DND-41 (cell line): ENCODE measurements at regions not wholly inside any gene's neighbourhood (a gene's known extent, or its start where the extent isn't known, plus 50 kb on each side); places are given as distances from the start of the nearest gene placed in this dataset.

Experiments
- ATAC-seq: fragments of 200-7000 bp; cut with Tn5 transposase; 3 replicates; pipeline ENCODE4 v1.9.1; 2021; ENCODE audit warnings: low read depth; ENCODE audit not compliant: insufficient read depth
- DNase-seq: peaks from one replicate; pipeline ENCODE4 v3.0.0-alpha.2; 2020
- H2AFZ ChIP-seq: 2 replicates; pipeline ENCODE4 v1.6.0; 2012; ENCODE audit warnings: low read depth, low read length
- H3K27ac ChIP-seq: 2 replicates; pipeline ENCODE4 v1.5.1; 2012; ENCODE audit warnings: low read length, inconsistent platforms
- H3K27me3 ChIP-seq: fragments of 200-600 bp; sonication (generic); 2 replicates; pipeline ENCODE4 v1.6.0; 2012; ENCODE audit warnings: low read length, mild to moderate bottlenecking, inconsistent platforms; ENCODE audit not compliant: insufficient read depth, poor library complexity
- H3K36me3 ChIP-seq: 2 replicates; pipeline ENCODE4 v1.5.1; 2012; ENCODE audit warnings: low read length, inconsistent platforms; ENCODE audit not compliant: insufficient read depth
- H3K4me1 ChIP-seq: 2 replicates; pipeline ENCODE4 v1.5.1; 2012; ENCODE audit warnings: mild to moderate bottlenecking, low read length; ENCODE audit not compliant: insufficient read depth
- H3K4me2 ChIP-seq: 2 replicates; pipeline ENCODE4 v1.6.0; 2012; ENCODE audit warnings: mild to moderate bottlenecking, moderate library complexity, low read length, inconsistent platforms; ENCODE audit not compliant: insufficient read depth
- H3K4me3 ChIP-seq, 2 experiments: fragments of 200-600 bp in 1 of 2; shearing (Covaris generic) in 1 of 2; 2 replicates each; pipeline ENCODE4 v1.5.1; 2012 to 2016; ENCODE audit warnings: inconsistent platforms in 2 of 2, low read length in 2 of 2, mild to moderate bottlenecking in 2 of 2, low read depth in 1 of 2, moderate library complexity in 1 of 2
- H3K79me2 ChIP-seq: 2 replicates; pipeline ENCODE4 v1.6.0; 2012; ENCODE audit warnings: low read length, inconsistent platforms; ENCODE audit not compliant: insufficient read depth
- H3K9ac ChIP-seq: 2 replicates; pipeline ENCODE4 v1.6.0; 2012; ENCODE audit warnings: low read depth, mild to moderate bottlenecking, inconsistent platforms, low read length, moderate library complexity
- H3K9me3 ChIP-seq: 2 replicates; pipeline ENCODE4 v1.5.1; 2012; ENCODE audit warnings: low read length, moderate library complexity, mild to moderate bottlenecking, inconsistent platforms; ENCODE audit not compliant: insufficient read depth, severe bottlenecking
- H4K20me1 ChIP-seq: 2 replicates; pipeline ENCODE4 v1.6.0; 2012; ENCODE audit warnings: low read length; ENCODE audit not compliant: insufficient read depth
- EZH2 ChIP-seq: IDR thresholded peaks from 3 replicates; pipeline ENCODE4 v1.6.1; 2012; ENCODE audit warnings: borderline replicate concordance, low read depth, mild to moderate bottlenecking, moderate library complexity, low read length, inconsistent platforms; ENCODE audit not compliant: severe bottlenecking
- TF ChIP-seq, protein P1 (sequence below): IDR thresholded peaks from 2 replicates; pipeline ENCODE4 v1.5.1; 2012; ENCODE audit warnings: borderline replicate concordance, low read length, moderate library complexity, mild to moderate bottlenecking; ENCODE audit not compliant: poor library complexity, severe bottlenecking; ENCODE audit errors: extremely low read depth

- ATAC-seq = no peak
These were observed 539.1 kb downstream of the SI start for GRCh38 chr3:164539215-164539614.

DNA sequence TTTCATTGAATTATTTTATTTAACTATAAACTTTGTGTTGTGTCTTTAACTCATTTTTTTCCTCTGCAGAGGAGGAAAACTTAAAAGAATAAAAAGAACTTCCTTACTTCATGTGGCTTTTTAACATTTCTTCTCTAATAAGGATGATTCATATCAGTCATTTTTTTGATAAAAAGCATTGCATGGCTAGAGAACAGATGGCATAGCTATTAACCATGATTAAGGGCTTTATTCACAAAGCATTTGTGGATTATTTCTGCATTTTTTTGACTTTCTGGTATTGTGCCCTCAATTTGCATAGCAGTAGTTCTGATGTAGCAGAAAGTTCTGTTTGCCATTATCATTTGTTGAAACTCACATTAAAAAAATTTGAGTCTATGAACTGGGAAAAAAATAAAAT is 540.8 kb downstream of the SI start:
- Histone ChIP-seq H4K20me1 (no peaks in the 10 kb centered on the region), H3K4me2 (no peak overlapping the region), H3K9ac (no peak overlapping the region), H2AFZ (no peak overlapping the region), H3K4me3 (no peak overlapping the region), H3K9me3 (no peaks in the 10 kb centered on the region), H3K36me3 (no peaks in the 10 kb centered on the region), H3K79me2 (no peaks in the 10 kb centered on the region), H3K4me1 (no peaks in the 10 kb centered on the region), H3K27me3 (no peaks in the 10 kb centered on the region), H3K27ac (no peak overlapping the region)
- no peak for TF ChIP-seq EZH2
- TF ChIP-seq, protein P1, sequence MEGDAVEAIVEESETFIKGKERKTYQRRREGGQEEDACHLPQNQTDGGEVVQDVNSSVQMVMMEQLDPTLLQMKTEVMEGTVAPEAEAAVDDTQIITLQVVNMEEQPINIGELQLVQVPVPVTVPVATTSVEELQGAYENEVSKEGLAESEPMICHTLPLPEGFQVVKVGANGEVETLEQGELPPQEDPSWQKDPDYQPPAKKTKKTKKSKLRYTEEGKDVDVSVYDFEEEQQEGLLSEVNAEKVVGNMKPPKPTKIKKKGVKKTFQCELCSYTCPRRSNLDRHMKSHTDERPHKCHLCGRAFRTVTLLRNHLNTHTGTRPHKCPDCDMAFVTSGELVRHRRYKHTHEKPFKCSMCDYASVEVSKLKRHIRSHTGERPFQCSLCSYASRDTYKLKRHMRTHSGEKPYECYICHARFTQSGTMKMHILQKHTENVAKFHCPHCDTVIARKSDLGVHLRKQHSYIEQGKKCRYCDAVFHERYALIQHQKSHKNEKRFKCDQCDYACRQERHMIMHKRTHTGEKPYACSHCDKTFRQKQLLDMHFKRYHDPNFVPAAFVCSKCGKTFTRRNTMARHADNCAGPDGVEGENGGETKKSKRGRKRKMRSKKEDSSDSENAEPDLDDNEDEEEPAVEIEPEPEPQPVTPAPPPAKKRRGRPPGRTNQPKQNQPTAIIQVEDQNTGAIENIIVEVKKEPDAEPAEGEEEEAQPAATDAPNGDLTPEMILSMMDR = no peak
- DNase-seq = no peak
- ATAC-seq = no peak

More at GRCh38 chr3:164539215-164539614, 539.1 kb downstream of the SI start:
- no peak overlapping the region for H3K4me3 ChIP-seq
- H3K27me3 ChIP-seq = no peaks in the 10 kb centered on the region
- no peaks in the 10 kb centered on the region for H3K36me3 ChIP-seq
- no peaks in the 10 kb centered on the region for H3K79me2 ChIP-seq
- no peak overlapping the region for H3K4me2 ChIP-seq
- no peaks in the 10 kb centered on the region for H4K20me1 ChIP-seq
- H3K4me1 ChIP-seq = no peaks in the 10 kb centered on the region
- TF ChIP-seq, protein P1 = no peak
- no peak for TF ChIP-seq EZH2
- DNase-seq = no peak
- H3K27ac ChIP-seq = no peak overlapping the region
- H2AFZ ChIP-seq = no peak overlapping the region
- H3K9ac ChIP-seq = no peak overlapping the region
- no peaks in the 10 kb centered on the region for H3K9me3 ChIP-seq

GRCh38 chr3:164533275-164533674 is 545.0 kb downstream of the SI start:
- H4K20me1 ChIP-seq = no peaks in the 10 kb centered on the region
- H2AFZ ChIP-seq = no peak overlapping the region
- no peaks in the 10 kb centered on the region for H3K79me2 ChIP-seq
- H3K9ac ChIP-seq = no peak overlapping the region
- no peaks in the 10 kb centered on the region for H3K27me3 ChIP-seq
- no peaks in the 10 kb centered on the region for H3K4me1 ChIP-seq
- H3K4me2 ChIP-seq = no peak overlapping the region
- no peak for ATAC-seq
- H3K4me3 ChIP-seq = no peak overlapping the region
- no peak for TF ChIP-seq EZH2
- TF ChIP-seq, protein P1 = no peak
- no peak overlapping the region for H3K27ac ChIP-seq
- DNase-seq = no peak
- no peaks in the 10 kb centered on the region for H3K36me3 ChIP-seq
- no peaks in the 10 kb centered on the region for H3K9me3 ChIP-seq

DNA sequence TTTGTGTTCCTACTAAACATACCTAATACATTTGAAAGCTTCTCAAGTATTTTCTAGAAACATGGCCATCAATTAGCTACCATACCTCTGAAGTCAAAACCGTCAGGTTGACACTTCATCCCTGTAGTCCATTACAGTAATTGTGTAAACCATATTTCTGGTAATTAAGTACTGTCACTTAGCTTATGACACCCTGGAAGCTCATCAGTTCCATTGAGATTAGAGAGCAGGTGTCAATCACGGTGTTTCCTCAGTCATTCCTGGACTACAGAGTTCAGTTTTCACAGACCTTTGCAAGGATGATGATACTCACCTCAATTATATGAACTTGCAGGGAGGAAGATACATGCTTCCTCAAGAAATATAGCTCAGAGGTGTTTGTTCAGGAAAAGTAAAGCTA is 552.0 kb downstream of the SI start:
- Histone ChIP-seq H3K9ac (no peak overlapping the region), H2AFZ (no peak overlapping the region), H3K4me1 (no peaks in the 10 kb centered on the region), H3K4me3 (no peak overlapping the region), H3K4me2 (no peak overlapping the region), H3K36me3 (no peaks in the 10 kb centered on the region; the same call in 1 of the 2 replicates), H3K27me3 (no peaks in the 10 kb centered on the region), H3K9me3 (peaks cover 12% of the 10 kb centered on the region), H3K79me2 (no peaks in the 10 kb centered on the region), H4K20me1 (no peaks in the 10 kb centered on the region), H3K27ac (no peak overlapping the region)
- TF ChIP-seq, protein P1 = no peak
- TF ChIP-seq EZH2 = no peak
- DNase-seq (no peak), ATAC-seq (no peak)
